ENCODE measurements at regions not wholly inside any gene's neighbourhood (a gene's known extent, or its start where the extent isn't known, plus 50 kb on each side); places are given as distances from the start of the nearest gene placed in this dataset.

- in situ Hi-C loops (cut with MboI; ENCODE audit: low pct_unique_long_range_greater_than_20kb, low sequenced_read_pairs, unreplicated experiment) = no loop called here
Observed at GRCh38 chr5:2165615-2166305, 283.0 kb upstream of the IRX4 start.

GRCh38 chr5:2165203-2165602 lies 282.5 kb upstream of the IRX4 start:
- DNase-seq (ENCODE audit: low spot score) = no peak
- in situ Hi-C loops (cut with MboI; ENCODE audit: low pct_unique_long_range_greater_than_20kb, low sequenced_read_pairs, unreplicated experiment) = no loop called here
- TF ChIP-seq CTCF (IDR thresholded peaks at IDR 0.05; ENCODE audit: extremely low read depth, insufficient read depth, missing control alignments) = no peak

More at GRCh38 chr5:2165615-2166305, 283.0 kb upstream of the IRX4 start:
- TF ChIP-seq CTCF (IDR thresholded peaks at IDR 0.05; ENCODE audit: extremely low read depth, insufficient read depth, missing control alignments) = no peak
- DNase-seq (ENCODE audit: low spot score) = no peak

GRCh38 chr5:2164586-2164985 lies 281.9 kb upstream of the IRX4 start:
- in situ Hi-C loops (cut with MboI; ENCODE audit: low pct_unique_long_range_greater_than_20kb, low sequenced_read_pairs, unreplicated experiment) = no loop called here
- DNase-seq (ENCODE audit: low spot score) = no peak
- no peak for TF ChIP-seq CTCF (IDR thresholded peaks at IDR 0.05; ENCODE audit: extremely low read depth, insufficient read depth, missing control alignments)

DNA sequence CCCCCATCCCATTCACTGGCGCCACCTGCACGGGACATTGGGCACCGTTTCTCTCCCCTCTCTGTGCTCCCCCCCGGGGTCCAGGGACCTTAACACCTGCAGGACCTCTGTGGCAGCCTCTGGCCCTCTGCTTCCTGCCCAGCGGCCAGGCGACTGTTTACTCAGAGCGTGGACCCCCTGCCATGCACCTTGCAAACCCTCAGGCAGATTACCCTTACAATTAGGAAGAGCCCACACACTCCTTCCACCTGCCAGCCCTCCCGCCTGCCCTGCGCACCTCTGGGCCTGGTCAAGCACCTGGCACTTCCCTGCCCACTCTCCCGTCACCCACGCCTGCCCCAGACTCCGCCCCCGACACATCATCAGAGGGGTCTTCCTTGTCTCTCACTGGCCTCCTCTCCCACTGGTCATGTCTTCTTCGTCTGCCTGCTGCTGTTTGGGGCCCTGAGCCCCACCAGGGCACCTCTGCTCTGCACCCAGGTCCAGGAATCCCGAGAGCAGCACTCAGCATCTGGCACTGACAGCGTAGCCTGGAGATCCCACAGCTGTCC lies 281.3 kb upstream of the IRX4 start:
- no peak for TF ChIP-seq CTCF (IDR thresholded peaks at IDR 0.05; ENCODE audit: extremely low read depth, insufficient read depth, missing control alignments)
- no peak for DNase-seq (ENCODE audit: low spot score)
- in situ Hi-C loops (cut with MboI; ENCODE audit: low pct_unique_long_range_greater_than_20kb, low sequenced_read_pairs, unreplicated experiment) = no loop called here

- no peak for DNase-seq (ENCODE audit: low spot score)
- TF ChIP-seq CTCF (IDR thresholded peaks at IDR 0.05; ENCODE audit: extremely low read depth, insufficient read depth, missing control alignments) = no peak
- in situ Hi-C loops (cut with MboI; ENCODE audit: low pct_unique_long_range_greater_than_20kb, low sequenced_read_pairs, unreplicated experiment) = no loop called here
Observed at GRCh38 chr5:2163060-2163856, 280.5 kb upstream of the IRX4 start.

GRCh38 chr5:2160811-2161210 lies 278.1 kb upstream of the IRX4 start:
- DNase-seq (ENCODE audit: low spot score) = no peak
- in situ Hi-C loops (cut with MboI; ENCODE audit: low pct_unique_long_range_greater_than_20kb, low sequenced_read_pairs, unreplicated experiment) = no loop called here
- TF ChIP-seq CTCF (IDR thresholded peaks at IDR 0.05; ENCODE audit: extremely low read depth, insufficient read depth, missing control alignments) = no peak

All from GM13977 (cell line).